ENCODE measurements at regions not wholly inside any gene's neighbourhood (a gene's known extent, or its start where the extent isn't known, plus 50 kb on each side); places are given as distances from the start of the nearest gene placed in this dataset.

- 69% methylated on average over 2 of the region's 2 CpGs for WGBS
These were observed 52.2 kb downstream of the CCDC185 start for GRCh38 chr1:223445402-223445801.

GRCh38 chr1:223453902-223454301, 60.7 kb downstream of the CCDC185 start:
- DNase-seq, result no peak
- H2BK15ac ChIP-seq (ENCODE audit: low read depth, poor library complexity, severe bottlenecking), result no peak overlapping the region
- H3K36me3 ChIP-seq (ENCODE audit: control insufficient read depth in 1 of 2, insufficient read depth in 2 of 2, low read depth in 1 of 2, low read length in 2 of 2), result no peaks in the 10 kb centered on the region
- no peak overlapping the region for H3K23ac ChIP-seq (ENCODE audit: low read length in 2 of 2)
- no peak overlapping the region for H3K27ac ChIP-seq (ENCODE audit: low read length, poor library complexity, severe bottlenecking)
- no peaks in the 10 kb centered on the region for H3K79me1 ChIP-seq (replicated peaks; ENCODE audit: low read length, poor library complexity, severe bottlenecking)
- no peak overlapping the region for H2BK120ac ChIP-seq (ENCODE audit: low read depth, low read length)
- H4K91ac ChIP-seq (ENCODE audit: low read length), result no peak overlapping the region
- no peak overlapping the region for H2BK5ac ChIP-seq (ENCODE audit: low read depth, low read length, poor library complexity, severe bottlenecking)
- no peak overlapping the region for H2AFZ ChIP-seq (ENCODE audit: low read depth, low read length)
- no peak overlapping the region for H3K14ac ChIP-seq (ENCODE audit: low read length in 2 of 2)
- H2AK5ac ChIP-seq (ENCODE audit: low read length, severe bottlenecking), result no peak overlapping the region
- H3K18ac ChIP-seq (ENCODE audit: low read depth in 1 of 2, low read length in 2 of 2), result no peak overlapping the region
- H3K9ac ChIP-seq (ENCODE audit: low read length), result no peak overlapping the region
- H3K27me3 ChIP-seq (ENCODE audit: control insufficient read depth in 1 of 2, insufficient read depth in 1 of 2, low read length in 2 of 2), result peaks cover 11 to 23% of the 10 kb centered on the region in 2 experiments
- peaks cover 3% of the 10 kb centered on the region for H3K9me3 ChIP-seq (ENCODE audit: control insufficient read depth, low read length)
- no peak overlapping the region for H2BK12ac ChIP-seq (ENCODE audit: low read length in 2 of 2)
- H4K8ac ChIP-seq (ENCODE audit: low read length), result no peak overlapping the region
- no peak overlapping the region for H3K4me2 ChIP-seq (ENCODE audit: low read length, poor library complexity, severe bottlenecking)
- H3K4me1 ChIP-seq (ENCODE audit: control insufficient read depth, insufficient read depth, low read depth, low read length), result no peaks in the 10 kb centered on the region
- WGBS, result 90% methylated on average over 4 of the region's 4 CpGs
- H3K4me3 ChIP-seq (ENCODE audit: insufficient read depth in 1 of 2, low read depth in 1 of 2, low read length in 2 of 2), result no peak overlapping the region
- no peak overlapping the region for H3K4ac ChIP-seq (ENCODE audit: low read depth in 1 of 2, low read length in 2 of 2)

More at GRCh38 chr1:223445402-223445801, 52.2 kb downstream of the CCDC185 start:
- Histone ChIP-seq H3K4me3 (ENCODE audit: insufficient read depth in 1 of 2, low read depth in 1 of 2, low read length in 2 of 2) (no peak overlapping the region), H2BK15ac (ENCODE audit: low read depth, poor library complexity, severe bottlenecking) (no peak overlapping the region), H2AFZ (ENCODE audit: low read depth, low read length) (no peak overlapping the region), H4K8ac (ENCODE audit: low read length) (no peak overlapping the region), H3K79me1 (replicated peaks; ENCODE audit: low read length, poor library complexity, severe bottlenecking) (no peaks in the 10 kb centered on the region), H3K4ac (ENCODE audit: low read depth in 1 of 2, low read length in 2 of 2) (no peak overlapping the region), H2BK5ac (ENCODE audit: low read depth, low read length, poor library complexity, severe bottlenecking) (no peak overlapping the region), H2BK12ac (ENCODE audit: low read length in 2 of 2) (no peak overlapping the region), H3K9me3 (ENCODE audit: control insufficient read depth, low read length) (peaks cover 15% of the 10 kb centered on the region), H3K18ac (ENCODE audit: low read depth in 1 of 2, low read length in 2 of 2) (no peak overlapping the region), H3K9ac (ENCODE audit: low read length) (no peak overlapping the region), H3K4me2 (ENCODE audit: low read length, poor library complexity, severe bottlenecking) (no peak overlapping the region), H3K23ac (ENCODE audit: low read length in 2 of 2) (no peak overlapping the region), H3K27me3 (ENCODE audit: control insufficient read depth in 1 of 2, insufficient read depth in 1 of 2, low read length in 2 of 2) (peaks cover 8 to 13% of the 10 kb centered on the region in 2 experiments), H3K36me3 (ENCODE audit: control insufficient read depth in 1 of 2, insufficient read depth in 2 of 2, low read depth in 1 of 2, low read length in 2 of 2) (no peaks in the 10 kb centered on the region), H3K27ac (ENCODE audit: low read length, poor library complexity, severe bottlenecking) (no peak overlapping the region), H2BK120ac (ENCODE audit: low read depth, low read length) (no peak overlapping the region), H3K4me1 (ENCODE audit: control insufficient read depth, insufficient read depth, low read depth, low read length) (no peaks in the 10 kb centered on the region), H4K91ac (ENCODE audit: low read length) (no peak overlapping the region), H2AK5ac (ENCODE audit: low read length, severe bottlenecking) (no peak overlapping the region), H3K14ac (ENCODE audit: low read length in 2 of 2) (no peak overlapping the region)
- no peak for DNase-seq

GRCh38 chr1:223454959-223455358, 61.7 kb downstream of the CCDC185 start:
- Histone ChIP-seq H3K23ac (ENCODE audit: low read length in 2 of 2) (no peak overlapping the region), H3K14ac (ENCODE audit: low read length in 2 of 2) (no peak overlapping the region), H3K79me1 (replicated peaks; ENCODE audit: low read length, poor library complexity, severe bottlenecking) (no peaks in the 10 kb centered on the region), H2BK15ac (ENCODE audit: low read depth, poor library complexity, severe bottlenecking) (no peak overlapping the region), H2BK120ac (ENCODE audit: low read depth, low read length) (no peak overlapping the region), H3K36me3 (ENCODE audit: control insufficient read depth in 1 of 2, insufficient read depth in 2 of 2, low read depth in 1 of 2, low read length in 2 of 2) (no peaks in the 10 kb centered on the region), H3K27me3 (ENCODE audit: control insufficient read depth in 1 of 2, insufficient read depth in 1 of 2, low read length in 2 of 2) (peaks cover 14 to 23% of the 10 kb centered on the region in 2 experiments), H3K18ac (ENCODE audit: low read depth in 1 of 2, low read length in 2 of 2) (no peak overlapping the region), H2BK12ac (ENCODE audit: low read length in 2 of 2) (no peak overlapping the region), H3K9ac (ENCODE audit: low read length) (no peak overlapping the region), H2AFZ (ENCODE audit: low read depth, low read length) (no peak overlapping the region), H3K4me1 (ENCODE audit: control insufficient read depth, insufficient read depth, low read depth, low read length) (no peaks in the 10 kb centered on the region), H3K4ac (ENCODE audit: low read depth in 1 of 2, low read length in 2 of 2) (no peak overlapping the region), H3K27ac (ENCODE audit: low read length, poor library complexity, severe bottlenecking) (no peak overlapping the region), H3K9me3 (ENCODE audit: control insufficient read depth, low read length) (peaks cover 4% of the 10 kb centered on the region), H3K4me3 (ENCODE audit: insufficient read depth in 1 of 2, low read depth in 1 of 2, low read length in 2 of 2) (no peak overlapping the region), H2AK5ac (ENCODE audit: low read length, severe bottlenecking) (no peak overlapping the region), H2BK5ac (ENCODE audit: low read depth, low read length, poor library complexity, severe bottlenecking) (no peak overlapping the region), H4K8ac (ENCODE audit: low read length) (no peak overlapping the region), H3K4me2 (ENCODE audit: low read length, poor library complexity, severe bottlenecking) (no peak overlapping the region), H4K91ac (ENCODE audit: low read length) (no peak overlapping the region)
- DNase-seq, result no peak
- 79% methylated on average over 2 of the region's 2 CpGs for WGBS

GRCh38 chr1:223455470-223455869, 62.3 kb downstream of the CCDC185 start:
- Histone ChIP-seq H2BK120ac (ENCODE audit: low read depth, low read length) (no peak overlapping the region), H3K14ac (ENCODE audit: low read length in 2 of 2) (no peak overlapping the region), H3K18ac (ENCODE audit: low read depth in 1 of 2, low read length in 2 of 2) (no peak overlapping the region), H3K9ac (ENCODE audit: low read length) (no peak overlapping the region), H2AFZ (ENCODE audit: low read depth, low read length) (no peak overlapping the region), H3K4me3 (ENCODE audit: insufficient read depth in 1 of 2, low read depth in 1 of 2, low read length in 2 of 2) (no peak overlapping the region), H3K27ac (ENCODE audit: low read length, poor library complexity, severe bottlenecking) (no peak overlapping the region), H2BK12ac (ENCODE audit: low read length in 2 of 2) (no peak overlapping the region), H3K36me3 (ENCODE audit: control insufficient read depth in 1 of 2, insufficient read depth in 2 of 2, low read depth in 1 of 2, low read length in 2 of 2) (no peaks in the 10 kb centered on the region), H4K8ac (ENCODE audit: low read length) (no peak overlapping the region), H3K4ac (ENCODE audit: low read depth in 1 of 2, low read length in 2 of 2) (no peak overlapping the region), H3K79me1 (replicated peaks; ENCODE audit: low read length, poor library complexity, severe bottlenecking) (no peaks in the 10 kb centered on the region), H4K91ac (ENCODE audit: low read length) (no peak overlapping the region), H3K23ac (ENCODE audit: low read length in 2 of 2) (no peak overlapping the region), H3K27me3 (ENCODE audit: control insufficient read depth in 1 of 2, insufficient read depth in 1 of 2, low read length in 2 of 2) (peaks cover 17 to 23% of the 10 kb centered on the region in 2 experiments), H3K4me2 (ENCODE audit: low read length, poor library complexity, severe bottlenecking) (no peak overlapping the region), H2BK5ac (ENCODE audit: low read depth, low read length, poor library complexity, severe bottlenecking) (no peak overlapping the region), H2BK15ac (ENCODE audit: low read depth, poor library complexity, severe bottlenecking) (no peak overlapping the region), H3K9me3 (ENCODE audit: control insufficient read depth, low read length) (peaks cover 4% of the 10 kb centered on the region), H3K4me1 (ENCODE audit: control insufficient read depth, insufficient read depth, low read depth, low read length) (no peaks in the 10 kb centered on the region), H2AK5ac (ENCODE audit: low read length, severe bottlenecking) (no peak overlapping the region)
- DNase-seq, result no peak
- 68% methylated on average over 1 of the region's 1 CpG for WGBS

Measured in mesenchymal stem cell (in vitro differentiated cells and primary cell).